HG02610 (cell line): ENCODE measurements at regions not wholly inside any gene's neighbourhood (a gene's known extent, or its start where the extent isn't known, plus 50 kb on each side); places are given as distances from the start of the nearest gene placed in this dataset.
"Not testable (repeated sequence)": the region's sequence is repeated elsewhere in the genome, so short reads cannot be mapped to it uniquely, and the experiment has no call there.

Source experiments
- ATAC-seq: cut with Tn5 transposase; IDR thresholded peaks from one replicate; pipeline ENCODE4 v1.9.1; 2021; ENCODE audit warnings: mild to moderate bottlenecking, moderate library complexity; ENCODE audit not compliant: unreplicated experiment

- ATAC-seq: not testable (repeated sequence)
Observed at GRCh38 chr7:143704813-143705212, 52.7 kb downstream of the CTAGE6 start.

GRCh38 chr7:143700759-143701699 is 56.5 kb downstream of the CTAGE6 start:
- peak; percentile 99 for ATAC-seq
